GM19023 (cell line): ENCODE measurements at regions not wholly inside any gene's neighbourhood (a gene's known extent, or its start where the extent isn't known, plus 50 kb on each side); places are given as distances from the start of the nearest gene placed in this dataset.
"Not testable (repeated sequence)": the region's sequence is repeated elsewhere in the genome, so short reads cannot be mapped to it uniquely, and the experiment has no call there.

Experiments used
- ATAC-seq: cut with Tn5 transposase; IDR thresholded peaks from one replicate; pipeline ENCODE4 v1.9.1; 2021; ENCODE audit warnings: mild to moderate bottlenecking, moderate library complexity; ENCODE audit not compliant: unreplicated experiment

GRCh38 chr9:88917375-88917774 lies 73.9 kb upstream of the S1PR3 start:
- no peak for ATAC-seq

GRCh38 chr9:88918537-88918936 lies 72.7 kb upstream of the S1PR3 start:
- ATAC-seq: not testable (repeated sequence)

DNA sequence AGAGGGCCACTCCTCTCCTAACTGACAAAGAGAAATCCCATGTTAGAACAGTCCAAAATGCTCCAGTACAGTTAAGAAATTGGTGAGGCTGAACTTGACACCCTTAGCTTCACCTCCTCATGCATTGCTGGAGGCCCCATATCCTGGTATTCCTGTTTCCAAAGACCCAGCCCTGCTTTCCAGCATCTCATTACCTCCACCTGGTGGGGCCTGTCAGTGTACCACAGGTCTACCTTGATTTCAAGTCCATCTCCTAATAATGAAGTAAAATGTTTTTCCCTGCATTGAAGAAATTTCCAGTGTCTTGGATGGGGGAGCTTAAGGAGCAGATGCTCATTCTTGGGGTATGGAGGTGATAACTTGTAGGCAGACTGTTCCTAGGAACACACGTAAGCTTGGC lies 70.6 kb upstream of the S1PR3 start:
- no peak for ATAC-seq

DNA sequence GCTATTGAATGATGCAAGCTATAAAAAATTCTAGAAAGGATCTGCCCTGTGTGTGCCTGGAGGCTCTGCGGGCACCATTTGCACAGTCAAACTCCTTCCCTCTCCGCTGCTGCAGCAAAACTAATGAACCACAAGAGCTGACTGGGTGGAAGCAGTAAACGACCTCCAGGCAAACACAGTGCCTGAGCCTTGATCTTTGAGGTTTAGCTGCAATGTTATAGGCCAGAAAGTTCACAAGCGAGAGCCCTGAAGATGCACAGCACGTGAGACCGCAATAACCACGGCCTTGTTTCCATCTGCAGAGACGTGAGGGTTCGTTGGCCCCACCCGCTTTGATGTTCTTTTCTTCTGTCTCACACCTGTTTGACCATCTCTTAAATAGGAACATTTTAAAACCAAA lies 69.2 kb upstream of the S1PR3 start:
- ATAC-seq: no peak

DNA sequence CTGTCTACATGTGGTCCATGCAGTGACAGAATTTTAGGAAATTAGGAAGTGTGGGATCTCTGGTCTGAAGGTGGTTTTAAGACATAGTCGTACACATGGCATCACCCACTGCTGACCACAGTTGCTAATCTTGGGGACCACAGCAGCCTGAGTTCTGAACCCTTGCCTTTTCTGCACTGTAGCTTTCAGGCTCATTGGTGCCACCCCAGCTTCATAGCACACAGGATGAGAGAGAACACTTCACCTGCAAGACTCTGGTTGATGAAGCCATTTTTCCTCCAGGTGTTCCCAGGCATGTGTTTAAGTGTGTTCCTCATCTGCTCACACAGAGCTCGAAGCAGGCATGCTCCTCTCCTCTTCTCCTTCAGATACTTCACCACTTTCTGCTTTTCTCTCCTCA lies 68.2 kb upstream of the S1PR3 start:
- ATAC-seq: no peak

- no peak for ATAC-seq
Observed at GRCh38 chr9:88923653-88924288, 67.5 kb upstream of the S1PR3 start.

GRCh38 chr9:88925481-88925880 lies 65.8 kb upstream of the S1PR3 start:
- ATAC-seq: no peak

DNA sequence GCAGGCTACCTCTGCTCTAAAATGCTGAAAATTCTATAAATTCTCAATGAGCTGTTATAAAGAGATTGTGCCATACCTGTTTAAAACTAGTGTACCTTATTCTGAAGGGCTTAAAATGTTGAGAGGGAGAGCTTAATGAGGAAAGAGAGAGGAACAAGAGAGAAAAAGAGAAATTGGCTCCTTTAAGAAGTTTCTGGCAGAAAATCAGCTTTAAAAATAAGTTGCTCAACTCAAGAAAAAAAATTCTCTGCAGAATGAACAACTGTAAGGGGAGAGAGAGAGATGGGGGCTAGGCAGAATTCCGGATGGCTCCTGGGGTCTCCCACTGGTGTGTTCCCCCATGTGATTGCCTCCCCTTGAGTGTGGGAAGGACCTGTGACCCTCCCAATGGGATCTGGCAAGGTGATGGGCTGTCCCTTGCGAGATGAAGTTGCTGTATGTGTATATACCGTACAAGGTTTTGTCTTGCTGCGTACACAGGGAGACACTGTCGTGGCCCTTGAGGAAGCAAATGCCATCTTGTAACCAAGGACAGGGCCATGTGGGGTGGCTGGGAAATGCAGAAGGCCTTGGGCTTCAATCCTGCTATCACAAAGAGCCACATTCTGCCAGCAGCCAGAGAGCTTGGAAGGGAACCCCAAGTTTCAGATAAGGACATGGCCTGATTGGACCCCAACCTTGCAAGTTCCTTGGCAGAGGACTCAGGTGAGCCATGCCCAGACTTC lies 64.3 kb upstream of the S1PR3 start:
- no peak for ATAC-seq

DNA sequence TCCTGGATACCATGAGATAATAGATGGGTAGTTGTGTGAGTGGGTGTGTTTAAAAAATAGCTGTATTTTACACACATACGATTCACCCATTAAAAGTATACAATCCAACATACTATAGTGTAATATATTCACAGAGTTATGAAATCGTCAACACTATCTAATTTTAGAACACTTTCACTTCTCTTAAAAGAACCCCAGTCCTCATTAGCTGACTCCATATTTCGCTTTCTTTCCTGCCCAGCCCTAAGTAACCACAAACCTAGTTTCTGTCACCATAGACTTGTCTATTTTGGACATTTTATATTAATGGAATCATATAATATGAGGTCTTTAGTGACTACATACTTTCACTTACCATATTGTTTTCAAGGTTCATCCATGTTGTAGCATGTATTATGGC lies 63.8 kb upstream of the S1PR3 start:
- ATAC-seq: no peak

DNA sequence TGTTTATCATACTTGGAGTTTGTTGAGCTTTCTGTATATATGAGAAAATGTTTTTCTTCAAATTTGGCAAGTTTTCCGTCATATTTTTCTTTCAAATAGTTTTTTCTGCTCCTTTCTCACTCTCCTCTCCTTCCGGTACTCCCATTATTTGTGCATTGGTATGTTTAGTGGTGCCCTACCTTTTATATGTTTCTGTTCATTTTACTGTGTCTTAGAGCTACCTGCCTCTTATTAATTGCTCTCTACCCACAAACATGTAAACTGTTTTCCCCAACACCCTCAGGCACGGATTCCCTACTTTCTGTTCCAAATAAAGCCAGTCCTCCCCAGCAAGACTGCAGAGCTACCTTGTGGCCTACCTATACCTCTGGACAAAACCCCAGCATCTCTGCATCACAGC lies 60.6 kb upstream of the S1PR3 start:
- no peak for ATAC-seq

- ATAC-seq: no peak
Observed at GRCh38 chr9:88932766-88933165, 58.5 kb upstream of the S1PR3 start.

- no peak for ATAC-seq
Observed at GRCh38 chr9:88933607-88934379, 57.5 kb upstream of the S1PR3 start.

DNA sequence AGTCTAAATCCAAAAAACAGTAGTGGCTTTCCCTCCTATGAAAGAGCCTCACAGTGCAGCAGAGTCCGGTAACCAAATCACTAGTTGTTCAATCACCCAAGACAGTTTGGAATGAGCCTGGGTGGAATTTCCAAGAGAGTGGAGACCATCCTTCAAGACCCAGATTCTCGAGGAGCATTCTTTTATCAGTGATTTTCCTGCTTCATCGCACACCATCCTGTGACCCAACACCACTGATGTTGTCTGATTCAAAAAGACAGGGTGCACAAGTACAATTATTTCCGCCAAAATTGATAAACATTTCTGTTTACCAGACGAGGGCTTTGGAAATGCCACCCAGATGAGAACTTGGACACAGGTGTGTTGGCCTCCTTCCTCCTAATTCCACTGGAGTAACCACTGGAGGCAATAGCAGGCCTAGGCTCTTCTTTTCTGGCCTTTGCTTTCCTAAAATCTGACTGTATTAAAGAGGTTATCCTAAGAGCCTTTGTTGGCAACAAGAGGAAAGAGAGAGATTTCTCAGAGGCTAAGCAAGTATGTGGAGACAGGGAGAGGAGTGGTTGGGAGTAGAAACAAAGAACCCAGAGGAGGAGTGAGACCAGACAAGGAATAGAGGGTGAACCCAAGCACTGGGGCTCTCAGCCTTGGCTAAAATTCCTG lies 56.3 kb upstream of the S1PR3 start:
- ATAC-seq: no peak

DNA sequence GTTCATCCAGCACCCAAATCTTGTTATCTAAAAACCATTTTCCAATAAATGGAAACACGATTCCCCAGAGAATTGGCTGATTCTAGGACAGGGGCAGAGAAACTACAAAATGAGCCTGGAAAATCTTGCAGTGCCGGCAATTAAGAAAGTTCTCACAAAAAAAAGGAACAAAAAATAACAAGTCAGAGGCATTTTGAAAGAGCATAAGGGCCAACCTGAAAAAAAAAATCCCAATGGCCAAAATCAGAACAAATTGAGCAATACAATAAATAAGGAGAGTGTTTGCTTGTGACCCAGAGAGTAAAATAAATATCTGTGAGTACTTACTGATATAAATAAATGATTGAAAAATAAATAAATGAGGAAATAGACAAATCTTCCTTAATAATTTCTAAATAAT lies 55.1 kb upstream of the S1PR3 start:
- no peak for ATAC-seq

- ATAC-seq: no peak
Observed at GRCh38 chr9:88936668-88937067, 54.6 kb upstream of the S1PR3 start.

- ATAC-seq: no peak
Observed at GRCh38 chr9:88937248-88937647, 54.0 kb upstream of the S1PR3 start.

- no peak for ATAC-seq
Observed at GRCh38 chr9:88938189-88938588, 53.1 kb upstream of the S1PR3 start.
